ENCODE measurements at regions not wholly inside any gene's neighbourhood (a gene's known extent, or its start where the extent isn't known, plus 50 kb on each side); places are given as distances from the start of the nearest gene placed in this dataset.

- TF ChIP-seq BCLAF1 (IDR thresholded peaks at IDR 0.05; ENCODE audit: borderline replicate concordance in 1 of 2, control insufficient read depth in 1 of 2, low read depth in 2 of 2, low read length in 1 of 2) = no peak
- TF ChIP-seq NCOR1 (IDR thresholded peaks at IDR 0.05) = peak; percentile 84
- no peak for TF ChIP-seq MYNN (IDR thresholded peaks at IDR 0.05)
- no peak for TF ChIP-seq MYNN (CRISPR knock-in tag; IDR thresholded peaks at IDR 0.05)
- TF ChIP-seq ETS2 (tag; IDR thresholded peaks at IDR 0.05; ENCODE audit: borderline replicate concordance, poor library complexity, severe bottlenecking) = no peak
- TF ChIP-seq KLF13 (tag; IDR thresholded peaks at IDR 0.05; ENCODE audit: borderline replicate concordance, low read depth) = no peak
- peak; percentile 52 for TF ChIP-seq CREM (IDR thresholded peaks at IDR 0.05; ENCODE audit: low read depth)
- no peak for TF ChIP-seq POLR2AphosphoS2 (IDR thresholded peaks at IDR 0.05; ENCODE audit: low read length)
- no peak for TF ChIP-seq ZNF253 (CRISPR knock-in tag; conservative IDR thresholded peaks at IDR 0.05)
- TF ChIP-seq HDAC3 (IDR thresholded peaks at IDR 0.05; ENCODE audit: borderline replicate concordance, partially characterized antibody) = peak; percentile 87
- no peak for TF ChIP-seq ZNF133 (CRISPR knock-in tag; IDR thresholded peaks at IDR 0.05)
- TF ChIP-seq ZBED1 (IDR thresholded peaks at IDR 0.05) = no peak
- peak; percentile 96 for TF ChIP-seq MECOM (CRISPR knock-in tag; IDR thresholded peaks at IDR 0.05)
- TF ChIP-seq, protein P1, sequence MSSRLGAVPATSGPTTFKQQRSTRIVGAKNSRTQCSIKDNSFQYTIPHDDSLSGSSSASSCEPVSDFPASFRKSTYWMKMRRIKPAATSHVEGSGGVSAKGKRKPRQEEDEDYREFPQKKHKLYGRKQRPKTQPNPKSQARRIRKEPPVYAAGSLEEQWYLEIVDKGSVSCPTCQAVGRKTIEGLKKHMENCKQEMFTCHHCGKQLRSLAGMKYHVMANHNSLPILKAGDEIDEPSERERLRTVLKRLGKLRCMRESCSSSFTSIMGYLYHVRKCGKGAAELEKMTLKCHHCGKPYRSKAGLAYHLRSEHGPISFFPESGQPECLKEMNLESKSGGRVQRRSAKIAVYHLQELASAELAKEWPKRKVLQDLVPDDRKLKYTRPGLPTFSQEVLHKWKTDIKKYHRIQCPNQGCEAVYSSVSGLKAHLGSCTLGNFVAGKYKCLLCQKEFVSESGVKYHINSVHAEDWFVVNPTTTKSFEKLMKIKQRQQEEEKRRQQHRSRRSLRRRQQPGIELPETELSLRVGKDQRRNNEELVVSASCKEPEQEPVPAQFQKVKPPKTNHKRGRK (tag; IDR thresholded peaks at IDR 0.05) = no peak
- TF ChIP-seq ZNF384 (IDR thresholded peaks at IDR 0.05; ENCODE audit: low read depth, low read length) = peak; percentile 91
- no peak for TF ChIP-seq KLF1 (tag; IDR thresholded peaks at IDR 0.05)
- TF ChIP-seq SMAD2 (IDR thresholded peaks at IDR 0.05; ENCODE audit: low read depth, low read length) = no peak
- TF ChIP-seq CSDE1 (IDR thresholded peaks at IDR 0.05) = no peak
- TF ChIP-seq SMC3 (conservative IDR thresholded peaks at IDR 0.05; ENCODE audit: insufficient read depth, low read depth, low read length) = 0 out of 2 replicates have a peak, but pooled peaks have one; percentile 18
- TF ChIP-seq NR3C1 (CRISPR knock-in tag; IDR thresholded peaks at IDR 0.05) = no peak
- TF ChIP-seq ETS1 (conservative IDR thresholded peaks at IDR 0.05; ENCODE audit: control insufficient read depth, low read depth, low read length) = no peak
- TF ChIP-seq HDGF (IDR thresholded peaks at IDR 0.05) = no peak
- TF ChIP-seq KHSRP (IDR thresholded peaks at IDR 0.05) = no peak
- TF ChIP-seq SAP30 (IDR thresholded peaks at IDR 0.05; ENCODE audit: borderline replicate concordance, insufficient read depth, low read depth, low read length, poor library complexity, severe bottlenecking) = no peak
These were observed 83.8 kb downstream of the EBLN1 start (continued) for GRCh38 chr10:22133749-22134624.
